ENCODE measurements at regions not wholly inside any gene's neighbourhood (a gene's known extent, or its start where the extent isn't known, plus 50 kb on each side); places are given as distances from the start of the nearest gene placed in this dataset.

DNA sequence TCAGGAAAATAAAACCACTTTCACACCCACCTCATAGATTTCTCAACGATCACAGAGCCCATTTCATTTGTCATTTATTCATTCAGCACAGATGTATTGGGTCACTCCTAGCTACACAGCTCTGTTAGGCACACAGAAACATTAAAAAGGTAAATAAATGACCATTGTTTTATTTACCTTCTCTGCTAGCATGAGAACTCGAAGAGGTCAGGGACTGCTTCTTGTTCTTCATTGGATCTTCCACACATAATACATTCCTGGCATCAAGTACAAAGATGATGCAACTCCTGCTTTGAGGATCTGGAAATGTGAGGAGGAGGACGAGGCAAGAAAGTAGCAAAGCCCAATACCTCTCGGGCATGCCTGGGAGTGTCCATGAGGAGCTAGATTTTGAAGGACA lies 168.1 kb downstream of the RBM26 start:
- TF ChIP-seq, protein P1, sequence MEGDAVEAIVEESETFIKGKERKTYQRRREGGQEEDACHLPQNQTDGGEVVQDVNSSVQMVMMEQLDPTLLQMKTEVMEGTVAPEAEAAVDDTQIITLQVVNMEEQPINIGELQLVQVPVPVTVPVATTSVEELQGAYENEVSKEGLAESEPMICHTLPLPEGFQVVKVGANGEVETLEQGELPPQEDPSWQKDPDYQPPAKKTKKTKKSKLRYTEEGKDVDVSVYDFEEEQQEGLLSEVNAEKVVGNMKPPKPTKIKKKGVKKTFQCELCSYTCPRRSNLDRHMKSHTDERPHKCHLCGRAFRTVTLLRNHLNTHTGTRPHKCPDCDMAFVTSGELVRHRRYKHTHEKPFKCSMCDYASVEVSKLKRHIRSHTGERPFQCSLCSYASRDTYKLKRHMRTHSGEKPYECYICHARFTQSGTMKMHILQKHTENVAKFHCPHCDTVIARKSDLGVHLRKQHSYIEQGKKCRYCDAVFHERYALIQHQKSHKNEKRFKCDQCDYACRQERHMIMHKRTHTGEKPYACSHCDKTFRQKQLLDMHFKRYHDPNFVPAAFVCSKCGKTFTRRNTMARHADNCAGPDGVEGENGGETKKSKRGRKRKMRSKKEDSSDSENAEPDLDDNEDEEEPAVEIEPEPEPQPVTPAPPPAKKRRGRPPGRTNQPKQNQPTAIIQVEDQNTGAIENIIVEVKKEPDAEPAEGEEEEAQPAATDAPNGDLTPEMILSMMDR (IDR thresholded peaks at IDR 0.05) = no peak
- Histone ChIP-seq H3K36me3 (no peaks in the 10 kb centered on the region), H3K27ac (no peak overlapping the region), H3K9me3 (no peaks in the 10 kb centered on the region), H3K4me3 (no peak overlapping the region), H3K27me3 (no peaks in the 10 kb centered on the region), H3K4me1 (no peaks in the 10 kb centered on the region)
- peak; percentile 76 for ATAC-seq
- intact Hi-C loops (cut with DNase I) = no loop called here
- peak in 1 of 4 donors; percentile 7 for DNase-seq

DNA sequence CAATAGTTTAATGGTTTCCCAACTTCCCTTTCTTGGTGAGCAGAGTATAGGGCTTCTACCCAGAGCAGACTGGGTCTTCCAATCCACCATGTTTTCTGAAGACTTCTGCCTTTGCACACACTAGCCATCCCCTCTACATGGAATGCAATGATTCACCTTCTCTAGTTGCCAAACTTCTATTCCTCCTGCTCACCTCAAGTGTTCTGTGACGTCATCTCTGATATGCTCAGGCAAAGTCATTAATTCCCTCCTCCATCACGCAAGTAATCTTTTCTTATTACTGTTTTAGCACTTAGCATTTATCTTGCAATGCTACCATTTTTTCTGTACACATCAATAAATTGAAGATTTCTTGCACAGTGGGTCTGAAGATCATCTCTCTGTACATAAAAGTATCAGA lies 174.2 kb downstream of the RBM26 start:
- no peak for ATAC-seq

DNA sequence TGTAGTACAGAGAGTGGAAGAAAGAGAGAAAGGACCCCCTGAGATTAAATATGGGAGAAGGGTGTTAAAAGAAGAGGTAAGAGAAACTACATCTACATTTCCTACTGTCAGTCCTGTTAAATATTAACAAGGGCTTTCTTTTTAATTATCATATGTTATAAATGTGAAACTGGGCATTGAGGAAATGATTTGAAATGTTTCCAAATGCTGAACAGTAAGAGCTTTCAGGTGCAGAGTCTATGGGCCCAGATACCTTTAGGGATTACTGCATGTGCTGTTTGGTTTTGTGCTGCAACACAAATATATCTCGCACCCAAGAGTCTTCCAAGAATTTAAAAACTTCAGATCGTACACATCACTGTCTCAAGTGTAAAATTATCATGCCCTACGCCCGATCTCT lies 176.3 kb downstream of the RBM26 start:
- Histone ChIP-seq H3K27me3 (no peaks in the 10 kb centered on the region), H3K4me1 (no peaks in the 10 kb centered on the region)
- intact Hi-C loops (cut with DNase I) = no loop called here

More for the DNA sequence above, 174.2 kb downstream of the RBM26 start:
- Histone ChIP-seq H3K27ac (no peak overlapping the region), H3K27me3 (no peaks in the 10 kb centered on the region), H3K4me1 (no peaks in the 10 kb centered on the region), H3K36me3 (no peaks in the 10 kb centered on the region), H3K9me3 (no peaks in the 10 kb centered on the region), H3K4me3 (no peak overlapping the region)
- intact Hi-C loops (cut with DNase I) = no loop called here
- no peak for DNase-seq
- TF ChIP-seq, protein P1 (IDR thresholded peaks at IDR 0.05) = no peak

DNA sequence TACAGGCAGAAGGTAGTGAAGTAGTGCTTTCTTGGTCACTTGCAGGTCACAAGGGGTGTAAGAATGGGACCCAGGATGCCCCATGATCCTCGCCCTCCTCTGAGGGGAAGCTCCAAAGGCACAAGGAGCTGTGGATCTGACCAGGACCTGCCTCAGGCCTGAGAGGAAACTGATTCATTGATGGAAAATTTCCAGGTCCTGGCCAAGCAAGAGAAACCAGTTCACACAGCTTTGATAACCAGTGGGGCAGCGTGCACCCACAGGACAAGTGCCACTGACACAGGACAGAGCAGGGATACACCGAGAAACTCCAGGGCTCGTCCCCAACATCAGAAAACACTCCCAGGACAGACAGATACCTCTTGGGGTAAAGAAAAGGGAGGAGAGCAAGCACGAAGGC lies 177.1 kb downstream of the RBM26 start:
- Histone ChIP-seq H3K36me3 (no peaks in the 10 kb centered on the region), H3K4me3 (no peak overlapping the region), H3K27me3 (no peaks in the 10 kb centered on the region), H3K4me1 (no peaks in the 10 kb centered on the region), H3K27ac (no peak overlapping the region), H3K9me3 (no peaks in the 10 kb centered on the region)
- ATAC-seq (no peak), DNase-seq (no peak)
- intact Hi-C loops (cut with DNase I) = no loop called here
- TF ChIP-seq, protein P1 (IDR thresholded peaks at IDR 0.05) = no peak

More for the DNA sequence above, 176.3 kb downstream of the RBM26 start:
- H3K36me3 ChIP-seq = no peaks in the 10 kb centered on the region
- ATAC-seq (no peak), DNase-seq (no peak)
- no peak overlapping the region for H3K4me3 ChIP-seq
- H3K27ac ChIP-seq = no peak overlapping the region
- TF ChIP-seq, protein P1 (IDR thresholded peaks at IDR 0.05) = no peak
- no peaks in the 10 kb centered on the region for H3K9me3 ChIP-seq

DNA sequence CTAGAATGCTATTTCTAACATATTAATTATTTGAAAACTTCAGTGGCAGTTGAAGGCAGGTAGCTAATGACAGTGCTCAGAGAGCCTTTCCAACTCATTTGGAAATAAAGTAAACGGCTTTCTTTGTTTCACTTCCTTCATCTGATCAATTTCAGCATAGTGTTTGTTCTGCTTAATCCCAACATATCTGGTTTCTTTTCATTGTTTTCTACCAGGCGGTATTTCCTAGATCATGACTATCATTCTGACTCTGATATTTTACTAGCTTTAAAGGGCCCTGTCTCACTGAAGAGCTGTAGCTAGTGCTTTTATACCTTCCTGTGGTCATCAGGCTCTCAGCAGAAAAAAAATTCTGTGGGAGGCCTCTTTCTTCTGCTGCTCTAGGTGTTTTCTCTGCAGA lies 178.6 kb downstream of the RBM26 start:
- TF ChIP-seq, protein P1 (IDR thresholded peaks at IDR 0.05) = no peak
- intact Hi-C loops (cut with DNase I) = no loop called here
- Histone ChIP-seq H3K27ac (no peak overlapping the region), H3K9me3 (no peaks in the 10 kb centered on the region), H3K4me1 (no peaks in the 10 kb centered on the region), H3K27me3 (no peaks in the 10 kb centered on the region), H3K36me3 (no peaks in the 10 kb centered on the region), H3K4me3 (no peak overlapping the region)
- no peak for DNase-seq
- ATAC-seq = no peak
